ENCODE measurements at regions not wholly inside any gene's neighbourhood (a gene's known extent, or its start where the extent isn't known, plus 50 kb on each side); places are given as distances from the start of the nearest gene placed in this dataset.
"Not testable (repeated sequence)": the region's sequence is repeated elsewhere in the genome, so short reads cannot be mapped to it uniquely, and the experiment has no call there.

DNA sequence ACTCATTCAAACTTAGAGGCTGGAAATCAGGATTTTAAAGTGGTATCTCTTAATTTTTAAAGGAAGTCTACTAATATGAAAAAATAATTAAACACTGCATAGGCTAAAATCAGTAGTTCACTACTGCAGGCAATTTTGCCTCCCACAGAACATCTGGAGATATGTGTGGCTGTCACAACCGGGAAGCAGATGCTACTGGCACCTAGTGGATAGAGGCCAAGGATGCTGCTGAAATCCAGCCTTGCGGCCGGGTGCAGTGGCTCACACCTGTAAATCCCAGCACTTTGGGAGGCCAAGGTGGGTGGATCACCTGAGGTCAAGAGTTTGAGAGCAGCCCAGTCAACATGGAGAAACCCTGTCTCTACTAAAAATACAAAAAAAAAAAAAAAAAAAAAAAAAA, 473.9 kb downstream of the XYLT1 start:
- DNase-seq, result no peak
- TF ChIP-seq POLR2A (IDR thresholded peaks at IDR 0.05), result no peak
- TF ChIP-seq, protein P1, sequence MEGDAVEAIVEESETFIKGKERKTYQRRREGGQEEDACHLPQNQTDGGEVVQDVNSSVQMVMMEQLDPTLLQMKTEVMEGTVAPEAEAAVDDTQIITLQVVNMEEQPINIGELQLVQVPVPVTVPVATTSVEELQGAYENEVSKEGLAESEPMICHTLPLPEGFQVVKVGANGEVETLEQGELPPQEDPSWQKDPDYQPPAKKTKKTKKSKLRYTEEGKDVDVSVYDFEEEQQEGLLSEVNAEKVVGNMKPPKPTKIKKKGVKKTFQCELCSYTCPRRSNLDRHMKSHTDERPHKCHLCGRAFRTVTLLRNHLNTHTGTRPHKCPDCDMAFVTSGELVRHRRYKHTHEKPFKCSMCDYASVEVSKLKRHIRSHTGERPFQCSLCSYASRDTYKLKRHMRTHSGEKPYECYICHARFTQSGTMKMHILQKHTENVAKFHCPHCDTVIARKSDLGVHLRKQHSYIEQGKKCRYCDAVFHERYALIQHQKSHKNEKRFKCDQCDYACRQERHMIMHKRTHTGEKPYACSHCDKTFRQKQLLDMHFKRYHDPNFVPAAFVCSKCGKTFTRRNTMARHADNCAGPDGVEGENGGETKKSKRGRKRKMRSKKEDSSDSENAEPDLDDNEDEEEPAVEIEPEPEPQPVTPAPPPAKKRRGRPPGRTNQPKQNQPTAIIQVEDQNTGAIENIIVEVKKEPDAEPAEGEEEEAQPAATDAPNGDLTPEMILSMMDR (IDR thresholded peaks at IDR 0.05), result no peak
- Histone ChIP-seq H3K4me3 (no peak overlapping the region), H3K9me3 (no peaks in the 10 kb centered on the region), H3K4me1 (no peaks in the 10 kb centered on the region), H3K27ac (no peak overlapping the region), H3K27me3 (no peaks in the 10 kb centered on the region), H3K36me3 (ENCODE audit: low read depth, missing control alignments) (no peaks in the 10 kb centered on the region)
- 37 to 50% methylated on average over 3 of the region's 3 CpGs for WGBS, 2 donors
- intact Hi-C loops (cut with DNase I; ENCODE audit: low total_unique reads), result no loop called here

DNA sequence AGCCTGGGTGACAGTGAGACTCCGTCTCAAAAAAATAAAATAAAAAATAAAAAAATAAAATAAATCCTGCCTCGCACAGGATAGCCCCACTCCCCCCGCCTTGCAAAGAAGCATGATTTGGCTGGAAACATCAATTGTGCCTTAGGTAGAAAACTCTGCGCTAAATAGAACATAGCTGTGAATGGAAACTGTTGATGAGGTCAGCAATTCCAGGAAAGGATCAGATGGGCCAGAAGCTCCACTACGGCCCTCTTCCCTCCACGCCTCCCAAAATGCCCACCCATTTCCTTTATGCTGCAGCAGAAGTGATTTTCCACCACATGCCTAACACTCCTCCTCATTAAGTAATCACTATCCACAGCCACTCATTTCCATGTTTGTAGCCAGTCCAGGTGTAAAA, 473.4 kb downstream of the XYLT1 start:
- no peak overlapping the region for H3K27ac ChIP-seq
- no peaks in the 10 kb centered on the region for H3K27me3 ChIP-seq
- WGBS, 2 donors, result 74 to 88% methylated on average over 6 of the region's 6 CpGs
- H3K4me1 ChIP-seq, result no peaks in the 10 kb centered on the region
- H3K9me3 ChIP-seq, result no peaks in the 10 kb centered on the region
- H3K4me3 ChIP-seq, result no peak overlapping the region
- DNase-seq, result no peak
- intact Hi-C loops (cut with DNase I; ENCODE audit: low total_unique reads), result no loop called here
- TF ChIP-seq, protein P1 (IDR thresholded peaks at IDR 0.05), result no peak
- TF ChIP-seq POLR2A (IDR thresholded peaks at IDR 0.05), result no peak
- no peaks in the 10 kb centered on the region for H3K36me3 ChIP-seq (ENCODE audit: low read depth, missing control alignments)

DNA sequence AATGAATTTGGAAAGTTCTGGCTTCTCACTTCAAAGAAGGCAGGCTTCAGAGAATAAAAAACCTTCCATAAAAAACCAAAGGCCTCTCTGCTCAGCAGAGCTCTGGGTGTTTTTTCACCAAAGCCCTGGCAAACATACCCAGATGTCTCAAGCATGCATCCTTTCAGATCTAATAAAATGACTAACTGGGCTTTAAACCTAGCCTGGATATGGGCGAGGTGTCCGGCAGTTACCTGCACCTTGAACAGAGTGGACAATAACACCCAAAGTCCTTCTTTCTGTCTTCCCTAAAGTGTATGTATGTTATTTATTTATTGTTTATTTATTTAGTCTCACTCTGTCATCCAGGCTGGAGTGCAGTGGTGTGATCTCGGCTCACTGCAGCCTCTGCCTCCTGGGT, 469.3 kb downstream of the XYLT1 start:
- no peaks in the 10 kb centered on the region for H3K4me1 ChIP-seq
- H3K9me3 ChIP-seq, result no peaks in the 10 kb centered on the region
- 75 to 76% methylated on average over 3 of the region's 3 CpGs for WGBS, 2 donors
- no peaks in the 10 kb centered on the region for H3K36me3 ChIP-seq (ENCODE audit: low read depth, missing control alignments)
- TF ChIP-seq, protein P1 (IDR thresholded peaks at IDR 0.05), result no peak
- no peak for TF ChIP-seq POLR2A (IDR thresholded peaks at IDR 0.05)
- no peak overlapping the region for H3K27ac ChIP-seq
- DNase-seq, result no peak
- H3K27me3 ChIP-seq, result no peaks in the 10 kb centered on the region
- intact Hi-C loops (cut with DNase I; ENCODE audit: low total_unique reads), result no loop called here
- H3K4me3 ChIP-seq, result no peak overlapping the region

DNA sequence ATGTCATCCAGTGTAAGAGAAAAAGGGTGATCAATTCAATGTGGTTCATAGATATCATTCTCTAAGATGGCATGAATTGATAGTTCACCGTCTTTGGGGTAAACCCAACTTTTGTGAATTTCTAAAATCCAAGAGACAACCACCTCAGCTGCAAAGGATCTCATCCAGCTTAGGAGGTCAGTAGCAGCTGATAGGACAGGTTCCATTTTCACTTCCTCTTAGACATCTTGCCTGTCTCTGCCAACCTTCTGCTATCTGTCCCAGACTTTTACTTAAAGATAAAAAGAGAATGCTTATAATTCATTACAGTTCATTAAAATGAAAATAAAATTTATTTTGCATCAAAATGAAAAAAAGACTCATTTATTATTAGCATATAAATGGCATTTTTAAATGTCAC, 468.2 kb downstream of the XYLT1 start:
- H3K27ac ChIP-seq, result no peak overlapping the region
- H3K4me1 ChIP-seq, result no peaks in the 10 kb centered on the region
- no peaks in the 10 kb centered on the region for H3K27me3 ChIP-seq
- H3K9me3 ChIP-seq, result no peaks in the 10 kb centered on the region
- no peak for TF ChIP-seq POLR2A (IDR thresholded peaks at IDR 0.05)
- TF ChIP-seq, protein P1 (IDR thresholded peaks at IDR 0.05), result no peak
- 85 to 93% methylated on average over 1 of the region's 1 CpG for WGBS, 2 donors
- no peak overlapping the region for H3K4me3 ChIP-seq
- intact Hi-C loops (cut with DNase I; ENCODE audit: low total_unique reads), result no loop called here
- H3K36me3 ChIP-seq (ENCODE audit: low read depth, missing control alignments), result no peaks in the 10 kb centered on the region
- DNase-seq, result no peak

DNA sequence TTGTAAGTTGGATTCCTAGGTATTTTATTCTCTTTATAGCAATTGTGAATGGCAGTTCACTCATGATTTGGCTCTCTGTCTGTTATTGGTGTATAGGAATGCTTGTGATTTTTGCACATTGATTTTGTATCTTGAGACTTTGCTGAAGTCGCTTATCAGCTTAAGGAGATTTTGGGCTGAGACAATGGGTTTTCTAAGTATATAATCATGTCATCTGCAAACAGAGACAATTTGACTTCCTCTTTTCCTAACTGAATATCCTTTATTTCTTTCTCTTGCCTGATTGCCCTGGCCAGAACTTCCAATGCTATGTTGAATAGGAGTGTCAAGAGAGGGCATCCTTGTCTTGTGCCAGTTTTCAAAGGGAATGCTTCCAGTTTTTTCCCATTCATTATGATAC, 464.8 kb downstream of the XYLT1 start:
- DNase-seq; H3K4me3 ChIP-seq; H3K27ac ChIP-seq; H3K27me3 ChIP-seq; H3K36me3 ChIP-seq (ENCODE audit: low read depth, missing control alignments); intact Hi-C loops (cut with DNase I; ENCODE audit: low total_unique reads); H3K9me3 ChIP-seq; H3K4me1 ChIP-seq: not testable (repeated sequence)
- WGBS, 2 donors, result 88 to 100% methylated on average over 1 of the region's 1 CpG

All from testis (tissue), 2 donors.